ENCODE measurements at regions not wholly inside any gene's neighbourhood (a gene's known extent, or its start where the extent isn't known, plus 50 kb on each side); places are given as distances from the start of the nearest gene placed in this dataset.

DNA sequence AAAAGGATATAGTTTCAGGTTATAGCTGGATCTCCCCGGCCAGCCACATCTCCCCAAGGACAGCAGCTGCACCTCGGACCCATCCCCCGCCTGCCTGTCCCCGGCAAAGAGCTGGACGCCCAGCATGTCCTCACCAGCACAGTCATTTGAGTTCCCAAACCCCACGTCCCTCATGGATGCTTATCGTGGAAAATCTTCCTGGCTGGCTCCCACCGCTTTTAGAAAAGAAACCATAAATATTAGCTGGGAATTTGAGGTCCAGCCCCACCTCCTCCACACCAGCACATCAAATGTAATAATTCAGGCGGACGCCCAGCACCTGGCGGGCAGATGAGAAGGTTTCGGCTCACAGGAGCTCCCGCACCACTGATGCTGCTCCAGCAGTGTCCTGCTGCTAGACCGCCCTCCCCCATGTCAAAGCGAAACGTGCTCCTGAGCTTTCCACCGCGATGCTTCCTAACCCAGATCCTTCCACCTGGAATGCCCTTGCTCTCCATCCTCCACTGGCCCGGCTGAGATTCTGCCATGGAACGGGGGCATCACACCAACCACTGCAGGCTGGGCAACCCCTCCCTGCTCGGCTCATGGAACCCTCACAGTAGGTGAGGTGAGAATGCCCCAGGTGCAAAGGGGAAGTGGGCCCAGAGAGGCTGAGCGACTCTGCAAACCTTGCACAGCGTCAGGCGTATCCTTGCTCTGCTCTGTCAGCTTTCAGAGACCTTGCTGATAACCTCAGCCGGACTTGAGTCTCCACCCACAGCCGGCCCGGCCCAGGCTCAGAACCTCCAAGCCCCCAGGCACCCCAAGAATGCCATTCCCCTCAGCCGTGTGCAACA, 71.5 kb upstream of the GPC1 start:
- DNase-seq: no peak

DNA sequence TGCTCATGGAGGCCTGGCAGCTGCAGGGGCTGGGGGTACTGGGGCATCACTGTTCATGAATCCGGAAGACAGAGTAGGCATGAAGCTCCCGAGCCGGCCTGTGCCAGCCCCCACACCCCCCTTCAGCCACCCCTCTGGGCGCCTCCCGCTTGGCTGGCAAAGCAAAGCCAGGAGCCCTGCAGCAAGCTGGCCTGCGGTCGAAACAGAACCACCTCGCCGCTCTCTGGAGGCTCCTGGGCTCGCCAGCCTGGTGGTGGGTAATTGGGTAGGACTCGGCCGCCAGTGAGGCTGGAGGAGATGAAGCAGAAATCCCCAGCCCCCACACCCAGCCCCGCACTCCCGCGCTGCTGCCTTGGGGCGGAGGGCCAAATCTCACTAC, 70.9 kb upstream of the GPC1 start:
- no peak for DNase-seq

DNA sequence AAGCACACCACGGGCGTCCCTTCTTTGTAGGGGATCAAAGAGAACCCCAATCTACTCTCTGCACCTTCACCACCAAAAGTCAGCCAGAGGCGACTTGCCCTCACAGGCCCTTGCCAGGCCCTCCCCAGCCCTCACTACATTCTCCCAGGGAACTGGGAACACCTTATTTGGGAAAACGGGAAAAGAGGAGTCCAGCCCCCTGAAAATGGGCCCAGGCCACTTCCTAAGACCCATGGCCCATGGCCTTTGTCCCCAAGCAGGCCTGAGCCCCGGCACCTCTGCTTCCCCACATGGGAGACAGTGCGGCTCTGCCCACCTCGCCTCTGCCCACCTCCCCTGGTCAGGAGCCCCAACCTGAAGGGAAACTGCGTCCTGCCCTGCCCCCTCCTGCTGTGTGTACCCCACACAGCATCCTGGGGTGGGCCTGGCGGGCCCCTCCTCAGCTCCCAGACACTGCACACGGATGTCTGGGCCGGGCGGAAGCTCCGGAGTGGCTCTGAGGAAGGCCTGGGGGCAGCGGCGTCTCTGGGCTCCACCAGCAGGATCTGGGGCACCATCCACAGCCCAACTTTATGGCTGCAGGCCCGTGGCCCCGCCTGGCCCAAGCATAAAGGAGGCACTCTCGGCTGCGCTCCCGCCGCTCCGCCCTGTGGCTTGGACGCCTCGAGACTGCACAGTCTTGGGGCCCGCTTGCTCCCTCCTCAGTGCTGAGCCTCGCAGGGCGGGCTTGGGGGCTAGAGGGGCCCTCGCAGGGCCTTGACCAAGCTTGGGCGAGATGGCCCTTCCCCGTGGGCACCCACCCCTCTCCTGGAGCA, 70.3 kb upstream of the GPC1 start:
- DNase-seq: no peak

DNA sequence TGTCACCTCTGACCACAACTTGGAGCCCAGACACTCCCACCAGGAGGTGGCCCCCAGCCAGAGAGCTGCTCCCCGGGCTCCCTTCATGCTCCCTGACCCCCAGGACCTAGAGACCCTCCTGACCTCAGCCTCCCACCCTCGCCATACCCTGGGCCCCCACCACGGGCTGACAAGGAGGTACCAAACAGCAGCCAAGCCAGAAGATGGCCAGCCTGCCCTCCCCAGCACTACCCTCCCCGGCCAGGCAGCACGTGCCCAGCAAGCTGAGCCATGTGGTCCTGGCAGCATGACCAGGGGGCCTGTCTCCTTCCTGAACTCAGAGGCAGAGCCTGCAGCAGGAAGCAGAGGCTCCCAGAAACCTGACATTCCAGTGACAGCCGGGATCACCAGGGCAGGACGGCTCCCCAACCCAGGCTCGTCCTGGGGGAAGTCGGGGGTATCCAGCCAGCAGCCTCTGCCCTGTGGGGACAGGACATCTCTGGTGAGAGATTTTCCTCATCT, 69.4 kb upstream of the GPC1 start:
- DNase-seq: no peak

DNA sequence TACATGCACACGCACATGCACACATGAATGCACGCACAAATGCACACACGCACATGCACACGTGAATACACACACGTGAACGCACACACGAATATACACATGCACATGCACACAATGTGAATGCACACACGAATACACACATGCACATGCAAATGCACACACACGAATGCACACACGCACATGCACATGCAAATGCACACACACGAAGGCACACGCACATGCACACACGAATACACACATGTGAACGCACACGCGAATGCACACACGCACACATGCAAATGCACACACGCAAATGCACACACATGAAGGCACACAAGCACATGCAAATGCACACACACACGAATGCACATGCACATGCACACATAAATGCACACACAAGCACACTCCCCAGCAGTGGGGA, 68.6 kb upstream of the GPC1 start:
- no peak for DNase-seq

DNA sequence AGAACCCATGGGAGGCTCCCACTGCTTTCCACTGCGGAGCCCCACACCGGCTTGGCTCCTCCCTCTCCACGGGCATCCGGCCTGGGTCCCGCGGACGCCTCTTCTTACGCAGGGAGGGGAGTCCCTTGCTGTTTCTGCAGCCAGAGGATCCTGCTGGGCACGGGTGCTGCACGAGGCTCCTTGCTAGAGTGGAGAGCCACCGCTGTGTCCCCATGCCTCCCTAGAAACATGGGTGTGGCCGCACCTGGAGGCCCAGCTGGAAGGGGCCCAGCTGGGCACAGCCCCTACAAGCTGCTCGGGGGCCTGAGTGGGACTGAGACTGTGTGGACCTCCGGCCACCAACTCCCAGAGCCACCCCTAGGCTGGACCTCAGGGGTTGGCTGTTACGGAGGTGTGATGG, 67.7 kb upstream of the GPC1 start:
- no peak for DNase-seq

DNA sequence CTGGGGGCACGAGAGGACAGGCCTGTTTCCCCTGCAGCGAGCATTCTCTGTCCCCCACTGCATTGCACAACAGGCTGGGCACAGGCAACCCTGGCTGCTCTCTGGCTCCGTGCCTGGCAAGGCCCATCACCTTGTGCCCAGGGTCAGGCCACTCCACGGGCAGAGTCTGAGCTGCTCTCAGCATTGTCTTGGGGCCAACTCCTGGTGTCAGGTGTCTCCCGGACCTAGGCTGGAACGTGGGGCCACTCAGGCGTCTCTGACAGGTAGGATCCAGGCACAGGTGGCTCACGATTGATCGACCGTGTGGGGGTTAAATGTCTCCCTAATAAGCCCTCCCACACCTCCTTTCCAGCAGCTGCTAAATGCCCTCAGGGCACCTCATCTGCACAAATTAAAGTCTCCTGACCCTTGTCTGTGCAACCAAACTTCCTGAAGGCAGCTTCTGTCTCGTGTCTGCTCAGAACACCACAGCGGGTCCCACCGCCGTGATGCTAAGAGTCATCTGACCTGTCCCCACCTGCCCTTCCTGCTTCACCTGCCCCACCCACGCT, 66.6 kb upstream of the GPC1 start:
- no peak for DNase-seq

DNA sequence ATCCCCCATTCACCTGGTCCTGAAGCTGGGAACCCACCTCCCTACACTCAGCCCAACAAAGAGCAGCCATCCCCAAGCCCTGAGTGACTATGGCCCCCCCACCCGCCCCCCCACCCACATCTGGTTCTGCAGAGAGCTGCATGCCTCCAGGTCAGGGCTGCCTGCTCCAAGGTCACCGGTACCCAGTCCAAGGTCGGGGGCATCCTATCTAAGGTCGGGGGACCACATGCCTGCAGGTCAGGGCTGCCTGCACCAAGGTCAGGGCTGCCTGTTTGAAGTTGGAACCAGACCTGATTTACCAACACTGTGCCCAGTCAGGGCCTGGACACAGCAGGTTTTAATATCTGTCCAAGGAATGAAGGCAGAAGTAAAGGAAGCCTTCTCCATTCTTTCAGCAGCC, 66.1 kb upstream of the GPC1 start:
- no peak for DNase-seq

DNA sequence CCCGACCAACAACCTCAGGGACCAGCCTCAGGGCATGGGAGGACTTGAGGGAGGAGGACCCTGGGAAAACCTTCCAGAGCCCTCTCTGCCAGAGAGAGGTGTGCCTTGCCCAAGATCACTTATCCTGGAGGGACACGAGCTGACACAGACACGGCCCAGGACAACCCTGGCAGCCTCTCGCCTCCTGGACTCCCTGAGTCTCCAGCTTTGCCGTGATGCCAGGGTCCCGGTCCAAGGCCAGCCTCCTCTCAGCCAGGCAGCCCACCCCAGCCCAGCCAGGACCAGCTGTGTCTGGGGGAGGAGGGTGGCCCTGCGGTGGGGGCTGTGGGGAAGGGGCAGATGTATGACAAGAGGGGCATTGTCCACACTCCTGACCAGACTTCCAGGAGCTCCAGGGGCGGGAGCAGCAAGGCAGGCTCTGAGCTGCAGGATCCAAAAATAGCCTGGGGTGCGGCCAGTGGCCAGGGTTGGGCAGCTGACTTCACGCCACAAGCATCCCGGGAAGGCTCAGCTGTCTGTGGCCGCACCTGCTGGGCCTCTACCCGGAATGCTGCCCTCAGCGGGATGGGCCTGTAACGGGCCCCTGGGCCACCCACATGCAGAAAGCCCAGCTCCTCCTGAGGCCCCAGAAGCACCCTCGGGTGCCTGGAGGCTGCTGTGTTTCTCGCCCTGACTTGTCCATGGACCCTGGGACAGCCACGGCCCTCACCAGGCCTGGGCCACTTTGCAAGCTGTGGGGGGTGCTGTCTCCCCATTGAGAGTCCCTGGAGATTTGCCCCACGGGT, 65.5 kb upstream of the GPC1 start:
- DNase-seq: no peak

DNA sequence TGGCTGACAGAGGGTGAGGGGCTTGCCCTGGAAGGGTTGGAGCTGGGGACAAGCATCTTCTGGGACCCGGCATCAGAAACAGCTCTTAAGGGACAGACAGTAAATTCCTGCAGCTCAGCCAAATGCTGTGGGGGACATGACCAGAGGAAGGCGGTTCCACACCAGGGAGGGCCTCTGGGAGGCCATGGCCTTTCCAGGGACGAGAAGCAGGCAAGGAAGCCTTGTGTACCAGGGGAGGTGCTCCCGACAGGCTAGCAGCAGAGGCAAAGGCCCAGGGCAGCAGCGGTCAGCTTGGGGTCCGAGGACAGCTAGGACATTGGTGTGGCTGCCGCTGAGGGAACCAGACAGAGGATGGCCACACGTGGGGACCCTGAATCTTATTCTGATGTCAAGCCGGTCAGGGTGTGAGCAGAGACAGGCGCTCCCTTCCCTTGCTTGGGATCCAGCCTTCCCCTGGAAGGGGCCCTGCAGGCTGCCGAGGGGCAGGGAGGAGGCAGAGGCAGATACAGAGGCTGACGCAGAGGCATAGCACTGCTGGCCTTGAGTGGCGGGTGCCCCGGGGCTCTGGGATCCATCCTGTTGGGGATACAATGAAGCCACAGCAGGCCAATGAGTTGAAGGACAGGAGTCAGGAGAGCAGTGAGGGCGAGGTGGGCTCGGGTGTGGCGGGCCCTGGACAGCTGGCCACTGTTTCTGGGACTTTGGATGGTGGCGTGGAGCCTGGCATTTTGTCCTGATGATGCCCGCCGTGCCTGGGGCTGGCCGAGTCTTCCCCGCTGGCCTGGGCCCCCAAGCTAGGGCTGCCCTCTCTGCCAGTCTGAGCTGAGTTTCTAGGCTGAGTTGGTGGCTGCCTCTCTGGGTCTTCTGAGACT, 64.1 kb upstream of the GPC1 start:
- DNase-seq: no peak

DNA sequence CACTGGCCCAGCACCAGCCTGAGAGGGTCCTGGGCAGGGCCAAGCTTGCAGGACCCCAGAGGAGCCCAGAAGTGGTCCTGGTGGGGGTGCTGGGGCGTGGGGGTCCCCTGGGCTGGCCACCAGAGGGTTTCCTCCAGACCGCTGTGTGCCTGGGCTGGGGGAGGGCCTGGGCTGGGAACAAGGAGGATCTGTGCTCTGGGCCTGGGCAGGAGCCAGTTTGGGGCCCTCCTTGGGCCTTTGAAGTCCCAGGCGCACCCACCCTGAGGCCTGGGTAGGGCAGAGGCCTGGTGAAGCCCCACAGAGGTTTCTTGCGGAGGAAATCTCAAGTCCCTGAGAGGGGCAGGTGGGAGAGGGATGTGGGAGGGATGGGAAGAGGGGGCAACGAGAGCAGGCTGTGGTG, 63.4 kb upstream of the GPC1 start:
- DNase-seq: no peak

DNA sequence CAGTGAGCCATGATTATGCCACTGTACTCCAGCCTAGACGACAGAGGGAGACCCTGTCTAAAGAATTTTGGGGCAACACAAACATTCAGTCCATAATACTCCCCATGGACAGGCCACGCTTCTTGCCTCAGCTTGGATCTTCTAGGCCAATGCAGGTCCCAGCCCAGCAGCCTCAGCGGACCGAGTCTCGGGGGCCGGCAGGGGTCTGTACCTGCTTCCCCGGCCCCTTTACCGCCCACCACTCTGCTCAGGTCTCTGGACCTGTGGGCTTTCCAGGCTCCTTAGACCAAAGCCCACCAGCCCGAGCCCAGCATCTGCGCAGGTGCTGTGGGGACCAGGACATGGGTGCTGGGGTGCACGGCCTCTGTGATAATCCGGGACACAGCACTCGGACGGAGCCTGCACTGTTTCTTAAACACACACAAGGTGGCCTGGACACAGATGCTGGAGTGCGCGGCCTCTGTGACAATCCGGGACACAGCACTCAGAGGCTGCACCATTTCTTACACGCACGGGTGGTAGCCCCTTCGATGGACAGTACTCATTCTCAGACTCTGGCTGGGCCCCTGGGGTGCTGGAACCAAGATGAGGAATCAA, 62.1 kb upstream of the GPC1 start:
- DNase-seq: no peak

DNA sequence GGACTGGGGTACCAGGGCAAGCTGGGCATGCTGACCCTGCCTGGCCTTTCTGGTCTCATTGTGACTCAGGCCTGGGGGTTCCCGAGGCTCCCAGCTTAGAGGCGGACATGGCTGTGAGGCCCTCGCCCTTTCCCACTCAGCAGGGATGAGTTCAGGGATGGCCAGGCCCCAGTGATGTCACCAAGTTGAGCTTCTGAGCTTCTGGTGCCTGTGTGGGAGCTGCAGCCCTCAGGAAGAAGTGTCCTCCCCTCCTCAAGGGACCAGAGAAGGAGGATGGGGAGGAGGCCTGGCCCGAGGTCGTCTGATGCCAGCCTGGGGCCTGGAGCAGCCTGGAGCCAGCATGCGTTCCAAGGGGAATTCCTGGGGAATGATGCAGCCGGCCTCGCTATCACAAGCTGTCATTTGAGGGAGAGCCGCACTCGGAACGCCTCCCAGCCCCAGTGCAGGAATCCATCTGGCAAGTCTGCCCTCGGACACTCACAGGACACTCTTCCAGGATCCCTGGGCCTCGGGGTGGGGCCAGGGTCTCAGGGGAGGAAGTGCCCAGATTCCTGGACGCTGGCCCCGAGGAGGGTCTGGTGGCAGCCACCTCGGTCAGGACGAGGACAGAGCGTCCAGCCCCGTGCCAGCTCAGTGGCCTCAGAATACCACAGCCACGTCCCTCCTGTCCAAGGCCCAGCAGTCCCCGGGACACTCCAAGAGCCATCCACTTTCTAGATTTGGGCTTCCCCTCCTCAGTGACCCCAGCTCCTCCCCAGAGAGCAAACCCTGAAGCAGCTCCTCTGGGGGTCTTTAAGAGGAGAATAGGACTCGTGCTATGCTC, 61.2 kb upstream of the GPC1 start:
- no peak for DNase-seq

DNA sequence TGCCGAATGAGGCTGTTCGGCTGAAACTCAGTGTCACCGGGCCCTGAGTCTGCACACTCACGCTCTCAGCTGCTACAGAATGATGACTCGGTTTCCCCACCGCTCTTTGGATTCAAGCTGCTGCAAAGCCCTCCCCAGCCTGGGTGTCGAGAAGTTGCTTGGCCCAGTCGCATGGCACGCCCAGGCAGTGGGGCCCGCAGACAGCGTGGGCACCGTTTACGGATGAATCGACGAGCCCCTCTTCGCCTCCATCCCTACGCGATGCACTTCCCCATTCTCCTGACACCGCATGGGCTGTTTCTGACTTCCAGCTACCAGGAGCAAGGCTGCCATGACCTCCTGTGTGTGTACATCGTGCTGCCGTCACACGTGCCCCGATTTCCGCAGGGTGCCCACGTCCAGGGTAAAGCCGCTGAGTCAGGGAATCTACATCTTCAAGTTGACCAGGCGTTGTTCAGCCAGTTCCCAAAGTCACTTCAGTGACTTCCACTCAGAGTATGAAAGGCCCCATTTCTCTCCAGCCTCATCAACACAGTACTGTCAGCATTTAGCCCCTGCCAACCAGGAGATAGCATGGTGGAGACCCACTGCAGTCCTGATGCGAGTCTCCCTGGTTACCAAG, 60.3 kb upstream of the GPC1 start:
- no peak for DNase-seq

DNA sequence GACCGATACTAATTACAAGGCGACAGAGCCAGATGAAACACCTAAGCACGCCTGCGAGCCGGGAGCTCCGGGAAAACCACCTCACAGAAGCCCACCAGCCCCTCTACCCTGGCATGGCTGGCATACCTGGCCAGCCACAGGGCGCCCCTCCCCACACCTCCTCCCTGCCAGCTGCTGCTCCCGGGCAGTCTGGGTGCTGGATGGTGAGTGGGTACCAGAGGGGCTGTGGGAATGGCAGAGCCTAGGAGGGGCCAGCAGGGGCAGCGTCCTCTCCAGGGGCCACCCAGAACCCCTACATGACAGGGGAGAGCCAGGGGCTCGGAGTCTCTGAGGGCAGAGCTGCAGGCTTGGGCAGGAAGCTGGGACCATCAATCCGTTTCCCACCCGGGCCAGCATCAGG, 58.7 kb upstream of the GPC1 start:
- DNase-seq: no peak

DNA sequence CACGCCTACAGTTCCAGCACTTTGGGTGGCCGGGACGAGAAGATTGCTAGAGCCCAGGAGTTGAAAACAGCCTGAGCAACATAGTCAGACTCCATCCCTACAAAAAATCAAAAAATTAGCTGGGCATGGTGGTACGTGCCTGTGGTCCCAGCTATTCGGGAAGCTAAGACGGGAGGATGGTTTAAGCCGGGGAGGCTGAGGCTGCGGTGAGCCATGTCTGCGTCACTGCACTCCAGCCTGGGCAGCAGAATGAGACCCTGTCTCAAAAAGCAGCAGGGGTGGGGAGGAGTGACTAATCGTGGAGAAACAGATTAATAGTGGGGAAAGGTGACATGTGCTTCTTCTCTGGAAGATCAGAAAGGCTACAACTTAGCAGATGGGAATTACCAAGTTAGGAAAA, 58.1 kb upstream of the GPC1 start:
- no peak for DNase-seq

DNA sequence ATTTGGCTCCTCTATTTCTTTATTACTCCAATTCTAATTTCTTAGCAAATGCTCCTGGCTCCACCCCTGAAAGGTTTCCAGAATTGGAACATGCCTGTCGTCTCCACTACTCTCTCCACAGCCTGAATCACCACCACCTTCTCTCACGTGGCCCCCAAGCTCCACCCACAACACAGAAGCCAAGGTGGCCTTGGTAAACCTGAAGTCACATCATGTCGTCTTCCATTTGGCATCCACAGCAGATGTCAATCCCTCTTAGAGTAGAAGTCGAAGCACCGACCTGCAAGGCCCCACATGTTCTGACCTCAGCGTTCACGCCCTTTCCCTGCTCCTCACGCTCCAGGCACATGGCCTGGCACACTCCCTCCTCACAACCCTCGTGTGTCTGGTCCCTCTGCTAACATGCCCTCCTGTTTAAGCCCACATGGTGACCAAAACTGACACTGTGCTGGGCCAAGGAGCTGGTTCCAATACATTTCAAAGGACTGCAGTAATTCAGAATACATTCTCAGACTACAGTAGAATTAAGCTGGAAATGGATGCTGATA, 56.3 kb upstream of the GPC1 start:
- no peak for DNase-seq

DNA sequence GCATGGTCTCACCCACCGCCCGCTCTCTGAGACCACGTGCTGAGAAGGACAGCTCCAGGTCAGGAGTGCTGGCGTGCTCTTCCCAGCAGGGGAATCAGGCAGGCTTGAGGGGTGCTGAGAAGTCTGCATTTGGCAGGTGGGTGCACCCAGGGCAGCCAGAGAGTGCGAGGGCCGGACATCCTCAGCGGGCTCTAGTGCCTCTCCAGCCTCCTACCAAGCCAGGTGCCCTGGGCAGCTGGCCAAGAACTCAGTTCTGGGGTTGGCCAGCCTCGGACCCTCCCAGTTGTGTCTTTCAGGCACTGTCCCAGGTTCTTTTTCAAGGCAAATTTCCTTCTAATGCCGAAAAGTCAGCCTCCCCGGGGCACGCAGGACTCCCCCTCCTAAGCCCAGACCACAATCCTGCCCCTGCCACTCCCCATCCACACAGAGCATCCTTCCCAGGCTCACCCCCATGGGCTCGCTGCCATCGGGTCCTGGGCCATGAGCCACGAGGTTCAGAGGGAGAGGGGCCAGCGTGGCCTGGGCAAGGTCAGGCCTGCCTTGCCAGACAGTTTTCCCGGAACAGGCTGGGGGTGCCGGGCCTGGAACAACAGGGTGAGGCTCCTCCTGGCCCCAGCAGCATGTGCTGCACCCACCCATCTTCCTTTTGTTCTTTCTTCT, 52.2 kb upstream of the GPC1 start:
- DNase-seq: no peak

Data from NCI-H1436 (cell line).